ENCODE measurements at regions not wholly inside any gene's neighbourhood (a gene's known extent, or its start where the extent isn't known, plus 50 kb on each side); places are given as distances from the start of the nearest gene placed in this dataset.
"Not testable (repeated sequence)": the region's sequence is repeated elsewhere in the genome, so short reads cannot be mapped to it uniquely, and the experiment has no call there.

DNA sequence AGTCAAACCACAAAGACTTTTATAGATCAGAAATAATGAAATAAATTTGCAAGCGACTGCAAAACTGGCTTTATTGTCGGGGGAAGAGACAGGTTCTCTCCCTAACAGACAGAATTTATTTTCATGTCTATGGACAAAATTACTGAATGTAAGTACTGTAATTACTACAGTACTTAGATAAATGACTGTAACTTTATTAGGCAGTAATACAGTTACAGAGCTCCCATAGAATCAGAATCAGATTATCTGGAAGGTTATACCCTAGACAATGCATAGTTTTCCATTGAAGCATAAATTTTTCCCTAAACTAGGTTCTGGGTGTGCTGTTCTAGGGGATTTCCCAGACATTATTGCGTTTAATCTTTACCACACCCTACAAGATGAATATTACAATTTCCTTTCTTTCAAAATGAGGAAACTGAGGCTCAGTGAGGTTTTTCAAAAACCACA lies 114.2 kb downstream of the C12orf75 start:
- no peak overlapping the region for H3K4me3 ChIP-seq (ENCODE audit: low read depth, low read length)
- TF ChIP-seq, protein P1, sequence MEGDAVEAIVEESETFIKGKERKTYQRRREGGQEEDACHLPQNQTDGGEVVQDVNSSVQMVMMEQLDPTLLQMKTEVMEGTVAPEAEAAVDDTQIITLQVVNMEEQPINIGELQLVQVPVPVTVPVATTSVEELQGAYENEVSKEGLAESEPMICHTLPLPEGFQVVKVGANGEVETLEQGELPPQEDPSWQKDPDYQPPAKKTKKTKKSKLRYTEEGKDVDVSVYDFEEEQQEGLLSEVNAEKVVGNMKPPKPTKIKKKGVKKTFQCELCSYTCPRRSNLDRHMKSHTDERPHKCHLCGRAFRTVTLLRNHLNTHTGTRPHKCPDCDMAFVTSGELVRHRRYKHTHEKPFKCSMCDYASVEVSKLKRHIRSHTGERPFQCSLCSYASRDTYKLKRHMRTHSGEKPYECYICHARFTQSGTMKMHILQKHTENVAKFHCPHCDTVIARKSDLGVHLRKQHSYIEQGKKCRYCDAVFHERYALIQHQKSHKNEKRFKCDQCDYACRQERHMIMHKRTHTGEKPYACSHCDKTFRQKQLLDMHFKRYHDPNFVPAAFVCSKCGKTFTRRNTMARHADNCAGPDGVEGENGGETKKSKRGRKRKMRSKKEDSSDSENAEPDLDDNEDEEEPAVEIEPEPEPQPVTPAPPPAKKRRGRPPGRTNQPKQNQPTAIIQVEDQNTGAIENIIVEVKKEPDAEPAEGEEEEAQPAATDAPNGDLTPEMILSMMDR (IDR thresholded peaks at IDR 0.05; ENCODE audit: borderline replicate concordance, insufficient read depth, low read depth, low read length) = no peak

GRCh38 chr12:105445249-105445648 lies 114.8 kb downstream of the C12orf75 start:
- TF ChIP-seq, protein P1 (IDR thresholded peaks at IDR 0.05; ENCODE audit: borderline replicate concordance, insufficient read depth, low read depth, low read length) = no peak
- no peak overlapping the region for H3K4me3 ChIP-seq (ENCODE audit: low read depth, low read length)

DNA sequence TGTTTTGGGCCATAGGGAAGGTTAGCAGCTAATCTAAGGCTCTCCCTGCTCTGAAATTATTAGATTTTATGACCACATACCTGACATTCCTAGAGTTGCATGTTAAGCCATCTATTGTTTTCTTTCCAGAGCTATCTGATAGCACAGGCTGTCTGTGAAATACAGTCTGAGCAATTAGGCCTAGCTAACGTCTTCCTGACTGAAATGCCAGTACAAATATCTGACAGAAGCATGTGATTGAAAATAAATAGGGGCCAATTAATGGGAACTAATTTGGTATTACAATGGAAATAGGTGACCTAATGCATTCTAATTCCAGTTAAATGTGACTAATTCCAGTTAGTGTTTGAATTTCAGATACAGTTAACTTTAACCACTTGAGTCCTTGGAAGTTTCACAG lies 115.2 kb downstream of the C12orf75 start:
- TF ChIP-seq, protein P1 (IDR thresholded peaks at IDR 0.05; ENCODE audit: borderline replicate concordance, insufficient read depth, low read depth, low read length) = no peak
- no peak overlapping the region for H3K4me3 ChIP-seq (ENCODE audit: low read depth, low read length)

DNA sequence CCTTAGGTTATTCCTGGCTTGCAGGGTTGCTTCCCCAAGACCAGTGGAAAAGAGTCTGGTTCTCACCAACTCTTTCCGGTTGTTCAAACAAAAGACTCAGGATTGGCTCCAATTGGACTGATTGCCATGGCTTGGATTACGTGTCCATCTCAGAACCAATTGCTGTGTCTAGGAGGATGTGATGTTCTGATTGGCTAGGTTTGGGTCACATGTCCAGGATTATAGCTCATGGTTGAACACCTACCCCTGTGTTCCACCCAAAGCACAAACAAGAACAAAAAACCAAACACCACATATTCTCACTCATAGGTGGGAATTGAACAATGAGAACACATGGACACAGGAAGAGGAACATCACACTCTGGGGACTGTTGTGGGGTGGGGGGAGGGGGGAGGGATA lies 116.0 kb downstream of the C12orf75 start:
- H3K4me3 ChIP-seq (ENCODE audit: low read depth, low read length) = not testable (repeated sequence)

- TF ChIP-seq, protein P1 (IDR thresholded peaks at IDR 0.05; ENCODE audit: borderline replicate concordance, insufficient read depth, low read depth, low read length) = no peak
- H3K4me3 ChIP-seq (ENCODE audit: low read depth, low read length) = no peak overlapping the region
Measured at GRCh38 chr12:105449431-105449830, 118.9 kb downstream of the C12orf75 start.

DNA sequence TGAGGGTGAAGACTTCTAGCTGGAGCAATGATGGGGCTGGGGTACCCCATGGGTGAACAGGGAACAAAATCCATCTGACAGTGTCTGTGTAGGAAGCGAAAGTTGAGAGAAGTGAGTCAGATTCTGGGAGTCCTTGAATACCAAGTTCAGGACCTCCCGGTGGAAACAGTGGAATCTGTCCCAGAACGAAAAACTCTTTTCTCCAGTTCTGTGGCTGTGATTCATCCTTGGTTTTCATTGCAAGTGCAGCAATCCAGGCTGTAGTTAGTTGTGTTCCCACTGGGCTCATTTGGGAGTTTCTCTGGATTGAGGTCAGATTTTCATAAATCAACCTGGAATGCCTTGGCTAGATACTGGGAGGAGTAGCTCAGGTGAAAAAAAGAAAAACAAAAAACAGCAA lies 120.7 kb downstream of the C12orf75 start:
- TF ChIP-seq, protein P1 (IDR thresholded peaks at IDR 0.05; ENCODE audit: borderline replicate concordance, insufficient read depth, low read depth, low read length) = no peak

GRCh38 chr12:105451798-105452197 lies 121.3 kb downstream of the C12orf75 start:
- H3K4me3 ChIP-seq (ENCODE audit: low read depth, low read length) = no peak overlapping the region
- TF ChIP-seq, protein P1 (IDR thresholded peaks at IDR 0.05; ENCODE audit: borderline replicate concordance, insufficient read depth, low read depth, low read length) = no peak

More for the DNA sequence above, 120.7 kb downstream of the C12orf75 start:
- no peak overlapping the region for H3K4me3 ChIP-seq (ENCODE audit: low read depth, low read length)

- no peak overlapping the region for H3K4me3 ChIP-seq (ENCODE audit: low read depth, low read length)
- TF ChIP-seq, protein P1 (IDR thresholded peaks at IDR 0.05; ENCODE audit: borderline replicate concordance, insufficient read depth, low read depth, low read length) = no peak
Measured at GRCh38 chr12:105453316-105453715, 122.8 kb downstream of the C12orf75 start.
